ENCODE measurements at regions not wholly inside any gene's neighbourhood (a gene's known extent, or its start where the extent isn't known, plus 50 kb on each side); places are given as distances from the start of the nearest gene placed in this dataset.

DNA sequence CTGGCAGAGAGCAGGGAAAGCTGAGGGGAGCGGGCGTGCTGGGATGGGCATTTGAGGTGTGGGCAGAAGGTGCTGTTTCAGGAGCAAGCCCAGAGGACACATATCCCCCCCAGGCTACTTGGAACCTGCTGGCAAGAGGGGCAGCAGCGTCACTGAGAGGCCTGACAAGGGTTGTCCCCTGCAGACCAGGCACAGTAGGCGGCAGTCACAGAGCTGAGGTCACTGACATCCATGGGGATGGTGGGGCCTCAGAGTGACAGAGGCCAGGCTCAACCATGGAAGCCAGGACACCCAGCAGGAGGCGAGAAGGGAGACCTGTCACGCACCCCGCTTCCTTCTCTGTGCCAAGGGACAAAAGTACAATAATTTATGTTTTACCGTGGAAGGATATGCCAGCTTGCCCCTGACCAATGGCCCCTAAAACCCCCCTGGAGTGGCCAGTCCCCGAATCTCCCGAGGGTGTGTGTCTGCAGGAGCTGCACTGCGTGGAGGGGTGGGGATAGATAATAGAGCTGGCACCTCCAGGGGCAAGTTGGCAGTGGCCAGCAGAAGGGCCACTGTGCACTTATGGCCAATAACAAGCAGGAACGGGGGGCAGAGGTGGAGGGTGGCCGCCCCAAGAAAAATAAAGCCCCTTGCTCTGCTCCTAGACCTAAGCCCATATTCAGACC, 86.3 kb upstream of the SLC66A3 start:
- TF ChIP-seq CTCF (IDR thresholded peaks at IDR 0.05) (no peak), POLR2A (IDR thresholded peaks at IDR 0.05) (no peak), POLR2AphosphoS5 (IDR thresholded peaks at IDR 0.05; ENCODE audit: insufficient read depth in 1 of 2, low read depth in 1 of 2) (no peak)
